Epithelial cell of esophagus (primary cell): ENCODE measurements at regions not wholly inside any gene's neighbourhood (a gene's known extent, or its start where the extent isn't known, plus 50 kb on each side); places are given as distances from the start of the nearest gene placed in this dataset.

Experiments used
- DNase-seq: peaks from one replicate; pipeline ENCODE4 v3.0.0; 2010; ENCODE audit warnings: low read depth
- H3K4me3 ChIP-seq: 2 replicates; pipeline ENCODE4 v1.5.1; 2011; ENCODE audit warnings: mild to moderate bottlenecking, low read length, control low read depth
- TF ChIP-seq, protein P1 (sequence below): IDR thresholded peaks from 2 replicates; pipeline ENCODE4 v1.5.1; 2011; ENCODE audit warnings: low read depth, mild to moderate bottlenecking, low read length, control low read depth, inconsistent platforms; ENCODE audit not compliant: insufficient read depth; ENCODE audit errors: missing control alignments

DNA sequence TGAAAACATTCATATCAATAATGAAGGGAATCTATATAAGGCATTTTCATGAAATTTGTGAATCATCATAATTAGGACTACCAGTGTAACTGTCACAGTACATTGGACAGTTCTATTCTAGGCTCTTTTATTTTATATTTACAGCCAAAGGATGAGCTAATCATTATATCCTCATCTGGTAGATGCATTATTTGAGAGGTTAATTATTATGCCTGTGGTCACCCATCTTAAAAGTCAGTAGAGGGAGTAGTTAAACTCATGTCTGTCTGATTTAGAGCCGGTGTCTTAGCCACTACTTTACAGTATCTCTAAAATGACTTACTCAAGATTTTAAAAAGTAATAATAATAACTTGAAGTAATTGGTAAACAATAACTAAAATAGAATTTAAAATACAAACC is 899.3 kb upstream of the MAP3K7 start:
- DNase-seq: no peak
- TF ChIP-seq, protein P1, sequence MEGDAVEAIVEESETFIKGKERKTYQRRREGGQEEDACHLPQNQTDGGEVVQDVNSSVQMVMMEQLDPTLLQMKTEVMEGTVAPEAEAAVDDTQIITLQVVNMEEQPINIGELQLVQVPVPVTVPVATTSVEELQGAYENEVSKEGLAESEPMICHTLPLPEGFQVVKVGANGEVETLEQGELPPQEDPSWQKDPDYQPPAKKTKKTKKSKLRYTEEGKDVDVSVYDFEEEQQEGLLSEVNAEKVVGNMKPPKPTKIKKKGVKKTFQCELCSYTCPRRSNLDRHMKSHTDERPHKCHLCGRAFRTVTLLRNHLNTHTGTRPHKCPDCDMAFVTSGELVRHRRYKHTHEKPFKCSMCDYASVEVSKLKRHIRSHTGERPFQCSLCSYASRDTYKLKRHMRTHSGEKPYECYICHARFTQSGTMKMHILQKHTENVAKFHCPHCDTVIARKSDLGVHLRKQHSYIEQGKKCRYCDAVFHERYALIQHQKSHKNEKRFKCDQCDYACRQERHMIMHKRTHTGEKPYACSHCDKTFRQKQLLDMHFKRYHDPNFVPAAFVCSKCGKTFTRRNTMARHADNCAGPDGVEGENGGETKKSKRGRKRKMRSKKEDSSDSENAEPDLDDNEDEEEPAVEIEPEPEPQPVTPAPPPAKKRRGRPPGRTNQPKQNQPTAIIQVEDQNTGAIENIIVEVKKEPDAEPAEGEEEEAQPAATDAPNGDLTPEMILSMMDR: no peak
- H3K4me3 ChIP-seq: no peak overlapping the region

DNA sequence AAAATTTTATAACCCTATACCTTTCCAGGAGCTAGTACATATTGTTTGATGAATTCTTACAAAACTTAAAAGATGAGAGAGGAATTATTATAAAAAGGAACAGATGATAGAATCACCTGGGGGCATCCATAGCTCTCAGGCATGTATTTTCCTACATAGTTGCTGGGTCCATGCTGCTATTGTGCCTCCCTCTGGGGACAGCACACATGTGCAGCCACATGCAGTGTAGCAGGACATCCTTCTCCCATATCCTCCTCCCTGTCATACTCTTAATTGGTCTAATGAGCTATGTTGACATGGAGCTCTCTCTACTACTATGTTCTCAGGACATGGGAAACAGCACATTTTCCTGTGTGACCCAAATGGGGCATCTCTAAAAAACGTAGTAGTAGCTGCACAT is 898.2 kb upstream of the MAP3K7 start:
- no peak overlapping the region for H3K4me3 ChIP-seq
- TF ChIP-seq, protein P1: no peak
- no peak for DNase-seq

DNA sequence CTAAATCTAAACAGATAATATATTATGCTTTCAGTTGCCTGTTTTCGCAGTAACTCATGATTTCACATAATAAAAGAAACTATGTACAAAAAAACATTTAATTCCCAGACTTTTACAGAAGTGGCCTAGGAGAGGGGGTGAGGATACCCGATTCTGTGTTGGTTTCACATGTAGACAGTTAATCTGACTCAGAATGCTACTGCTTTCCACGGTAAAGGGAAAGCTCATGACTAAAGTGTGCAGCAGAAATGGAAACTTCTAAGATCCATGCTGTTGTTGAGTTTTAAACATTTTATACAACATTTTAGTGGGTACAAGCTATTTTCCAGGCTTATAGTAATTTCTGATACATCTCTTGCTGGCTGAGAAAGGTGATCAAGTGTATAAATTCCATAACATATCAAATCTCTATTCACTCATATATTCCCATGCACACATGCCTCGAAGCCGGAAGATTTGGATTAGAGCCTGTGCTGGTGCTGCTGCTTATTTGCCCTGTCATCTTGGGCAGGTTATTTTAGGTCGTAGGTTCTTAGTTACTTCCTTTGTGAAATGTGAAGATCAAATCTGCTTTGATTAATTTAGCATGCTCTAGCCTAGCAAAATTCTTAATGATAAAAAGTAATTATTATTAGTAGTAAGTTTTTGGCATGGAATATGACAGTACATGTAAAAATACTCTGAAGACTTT is 896.7 kb upstream of the MAP3K7 start:
- DNase-seq: no peak
- no peak overlapping the region for H3K4me3 ChIP-seq
- TF ChIP-seq, protein P1: no peak

DNA sequence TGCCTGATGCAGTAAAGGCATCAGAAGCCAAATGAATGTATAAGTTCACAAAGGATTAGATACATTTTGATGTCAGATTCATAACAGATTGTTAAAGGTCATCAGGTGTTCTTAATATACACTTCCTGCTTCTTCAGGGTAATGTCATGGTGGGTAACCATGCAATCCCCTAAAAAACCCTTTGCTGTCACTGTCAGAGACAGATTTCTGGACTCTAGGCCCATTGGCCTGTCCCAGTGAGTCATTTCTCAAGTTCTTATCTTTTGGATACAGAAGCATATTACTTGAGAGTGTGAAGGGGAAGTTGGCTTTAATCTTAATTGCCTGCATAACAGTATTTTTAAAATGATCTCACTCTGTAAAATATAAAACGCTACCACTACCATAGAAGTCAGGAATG is 895.6 kb upstream of the MAP3K7 start:
- TF ChIP-seq, protein P1: no peak
- H3K4me3 ChIP-seq: no peak overlapping the region
- no peak for DNase-seq

DNA sequence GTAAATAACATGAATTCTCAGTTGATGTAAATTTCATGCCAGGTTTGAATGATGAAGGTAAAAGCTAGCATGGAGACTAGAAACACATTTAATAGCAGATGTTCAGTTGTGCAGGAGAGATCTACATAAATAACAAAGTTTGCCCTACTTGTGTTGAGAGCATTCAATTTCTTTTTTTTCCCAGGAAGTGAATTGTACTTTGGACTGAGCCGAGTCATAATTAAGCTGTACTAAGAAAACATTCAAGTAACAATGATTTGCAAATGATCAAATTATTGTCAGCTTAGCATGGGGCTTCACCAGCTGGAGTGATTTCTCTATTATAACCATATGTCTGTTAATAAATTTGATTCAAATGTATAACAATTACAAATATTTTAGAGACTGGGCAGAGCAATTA is 893.5 kb upstream of the MAP3K7 start:
- TF ChIP-seq, protein P1: no peak
- no peak for DNase-seq
- no peak overlapping the region for H3K4me3 ChIP-seq

DNA sequence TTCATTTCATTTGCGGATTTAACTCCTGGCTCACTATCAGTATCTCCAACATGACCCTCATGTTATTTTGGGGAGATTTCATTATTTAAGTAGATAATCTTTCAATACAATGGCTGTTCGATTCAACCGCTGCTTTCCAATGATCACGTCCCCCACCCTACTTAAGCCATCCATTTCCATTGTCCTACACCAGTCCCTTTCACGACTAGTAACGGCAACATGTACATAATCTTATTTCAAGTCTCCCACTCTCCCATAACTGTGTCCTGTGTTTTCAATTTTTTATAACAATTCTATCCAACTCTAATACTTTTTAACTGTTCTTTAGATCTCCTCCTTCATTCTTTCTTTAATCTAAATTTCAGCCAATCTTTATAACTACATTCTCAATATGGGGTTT is 890.8 kb upstream of the MAP3K7 start:
- TF ChIP-seq, protein P1: no peak
- no peak for DNase-seq
- H3K4me3 ChIP-seq: no peak overlapping the region

DNA sequence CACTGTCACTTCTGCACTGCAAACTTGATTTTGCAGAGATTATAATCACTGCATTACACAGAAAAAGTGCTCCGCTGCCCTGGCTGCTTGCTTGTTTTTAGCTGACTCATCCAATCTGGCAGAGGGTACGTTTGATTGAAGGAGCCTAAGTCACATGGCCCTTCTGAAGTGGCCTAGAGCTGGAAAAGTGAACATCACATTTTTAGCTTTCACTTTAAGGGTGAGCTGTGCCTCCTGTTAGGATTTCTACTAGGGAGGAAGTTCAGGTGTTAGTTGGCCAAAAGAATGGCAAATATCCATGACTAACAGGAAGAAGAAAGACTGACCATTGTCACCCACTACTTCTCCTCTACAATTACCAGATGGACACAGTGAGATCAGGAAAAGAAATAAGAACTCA is 889.1 kb upstream of the MAP3K7 start:
- no peak overlapping the region for H3K4me3 ChIP-seq
- TF ChIP-seq, protein P1: no peak
- DNase-seq: peak; percentile 12
